CD4-positive, alpha-beta T cell (primary cell): ENCODE measurements at regions not wholly inside any gene's neighbourhood (a gene's known extent, or its start where the extent isn't known, plus 50 kb on each side); places are given as distances from the start of the nearest gene placed in this dataset.
"Not testable (repeated sequence)": the region's sequence is repeated elsewhere in the genome, so short reads cannot be mapped to it uniquely, and the experiment has no call there.

ENCODE experiments used
- ATAC-seq: fragments of 200-7000 bp; cut with Tn5 transposase; one replicate; pipeline ENCODE4 v1.10.0; 2022; ENCODE audit warnings: mild to moderate bottlenecking; ENCODE audit not compliant: poor library complexity
- CTCF ChIA-PET: fragments of 350-600 bp; sonication (Branson Sonifier 250); formaldehyde crosslinking; loops from one replicate; lab custom pipeline; 2021; ENCODE audit warnings: antibody characterized with exemption, inconsistent platforms; lab: Charles Lee
- POLR2A ChIA-PET: fragments of 350-600 bp; sonication (Branson Sonifier 250); formaldehyde crosslinking; loops from one replicate; lab custom pipeline; 2021; ENCODE audit warnings: antibody characterized with exemption, inconsistent platforms; lab: Charles Lee
- DNase-seq, 14 experiments: peaks; one replicate each; pipeline ENCODE4 v3.0.0-alpha.2; 2013 to 2020; ENCODE audit warnings: mixed read lengths in 2 of 14
- H3K27ac ChIP-seq, 2 donors: one replicate each; pipeline versions ENCODE4 v1.5.1 to v1.7.0; 2013; ENCODE audit warnings: low read length in 2 of 2, low read depth in 1 of 2, mild to moderate bottlenecking in 1 of 2
- H3K27me3 ChIP-seq, 2 experiments: 1 replicate in 1 of 2; 2 replicates in 1 of 2; pipeline versions ENCODE4 v1.6.1 to v1.7.0; 2013; ENCODE audit warnings: low read length in 2 of 2, control low read depth in 1 of 2, mild to moderate bottlenecking in 1 of 2, moderate library complexity in 1 of 2; ENCODE audit not compliant: insufficient read depth in 2 of 2, control insufficient read depth in 1 of 2
- H3K36me3 ChIP-seq: one replicate; pipeline ENCODE4 v1.6.1; 2013; ENCODE audit warnings: low read length, control low read depth; ENCODE audit not compliant: insufficient read depth
- H3K4me1 ChIP-seq: one replicate; pipeline ENCODE4 v1.6.1; 2013; ENCODE audit warnings: low read length, control low read depth; ENCODE audit not compliant: insufficient read depth
- H3K4me3 ChIP-seq: one replicate; pipeline ENCODE4 v1.5.1; 2013; ENCODE audit warnings: mild to moderate bottlenecking, low read length, moderate library complexity
- H3K9me3 ChIP-seq, 2 experiments: 1 replicate in 1 of 2; 2 replicates in 1 of 2; pipeline versions ENCODE4 v1.6.1 to v1.7.0; 2013; ENCODE audit warnings: low read length in 2 of 2, mild to moderate bottlenecking in 2 of 2, control low read depth in 1 of 2, moderate library complexity in 1 of 2; ENCODE audit not compliant: control insufficient read depth in 1 of 2, insufficient read depth in 1 of 2
- H3K27ac Mint-ChIP-seq: one replicate; pipeline ENCODE4 v1.8.0; 2020; ENCODE audit warnings: mixed read lengths
- H3K27me3 Mint-ChIP-seq: one replicate; pipeline ENCODE4 v1.8.0; 2021; ENCODE audit warnings: mixed read lengths
- H3K36me3 Mint-ChIP-seq: one replicate; pipeline ENCODE4 v1.8.0; 2021; ENCODE audit warnings: low read depth, mixed read lengths
- H3K4me1 Mint-ChIP-seq: one replicate; pipeline ENCODE4 v1.8.0; 2021; ENCODE audit warnings: low read depth, mixed read lengths
- H3K4me3 Mint-ChIP-seq: one replicate; pipeline ENCODE4 v1.8.0; 2020; ENCODE audit warnings: mild to moderate bottlenecking, mixed read lengths
- H3K9me3 Mint-ChIP-seq: one replicate; pipeline ENCODE4 v1.8.0; 2020; ENCODE audit warnings: mixed read lengths
- CTCF ChIP-seq: fragments of 200-600 bp; IDR thresholded peaks from one replicate; pipeline ENCODE4 v1.8.0; 2022; ENCODE audit warnings: antibody characterized with exemption, mild to moderate bottlenecking
- intact Hi-C, 2 experiments: fragments of 100-400 bp; cut with DNase I in 1 of 2; cut with micrococcal nuclease in 1 of 2; formaldehyde crosslinking; loops; one replicate each; pipeline versions ENCODE4 v1.15.1 to v1.9.0; 2023 to 2025; cut with DNase I, micrococcal nuclease

- no peaks in the 10 kb centered on the region for H3K36me3 ChIP-seq
- Mint-ChIP-seq H3K9me3 (no peaks in the 10 kb centered on the region), H3K4me3 (no peak overlapping the region), H3K27ac (no peak overlapping the region), H3K36me3 (no peaks in the 10 kb centered on the region), H3K27me3 (no peaks in the 10 kb centered on the region), H3K4me1 (no peaks in the 10 kb centered on the region)
- H3K27me3 ChIP-seq: no peaks in the 10 kb centered on the region
- H3K9me3 ChIP-seq: peaks cover 0 to 5% of the 10 kb centered on the region in 2 experiments
- CTCF ChIA-PET: no interaction called here
- H3K4me1 ChIP-seq: no peaks in the 10 kb centered on the region
- POLR2A ChIA-PET: no interaction called here
- no peak overlapping the region for H3K27ac ChIP-seq
- DNase-seq (no peak), ATAC-seq (no peak)
- H3K4me3 ChIP-seq: no peak overlapping the region
- intact Hi-C loops: no loop called here
- no peak for TF ChIP-seq CTCF
Observed at GRCh38 chr3:106355873-106356272, 487.1 kb upstream of the CBLB start.

- intact Hi-C loops: no loop called here
- no peaks in the 10 kb centered on the region for H3K4me1 Mint-ChIP-seq
- Histone ChIP-seq H3K9me3 (peaks cover 0 to 10% of the 10 kb centered on the region in 2 experiments), H3K27ac (no peak overlapping the region), H3K27me3 (no peaks in the 10 kb centered on the region), H3K4me1 (no peaks in the 10 kb centered on the region), H3K36me3 (no peaks in the 10 kb centered on the region), H3K4me3 (no peak overlapping the region)
- ChIA-PET POLR2A (no interaction called here), CTCF (no interaction called here)
- no peaks in the 10 kb centered on the region for H3K36me3 Mint-ChIP-seq
- DNase-seq: no peak
- H3K4me3 Mint-ChIP-seq: no peak overlapping the region
- no peak for ATAC-seq
- peaks cover 2% of the 10 kb centered on the region for H3K9me3 Mint-ChIP-seq
- no peak for TF ChIP-seq CTCF
- H3K27ac Mint-ChIP-seq: no peak overlapping the region
- H3K27me3 Mint-ChIP-seq: no peaks in the 10 kb centered on the region
Observed at GRCh38 chr3:106359692-106360091, 490.9 kb upstream of the CBLB start.

GRCh38 chr3:106360901-106361300 is 492.1 kb upstream of the CBLB start:
- H3K9me3 ChIP-seq, DNase-seq, H3K4me1 Mint-ChIP-seq, H3K27me3 Mint-ChIP-seq, intact Hi-C loops, H3K4me3 ChIP-seq, H3K4me1 ChIP-seq, H3K27me3 ChIP-seq, H3K36me3 ChIP-seq, H3K27ac Mint-ChIP-seq, ATAC-seq, CTCF ChIA-PET, H3K27ac ChIP-seq, H3K9me3 Mint-ChIP-seq, POLR2A ChIA-PET, H3K36me3 Mint-ChIP-seq, H3K4me3 Mint-ChIP-seq: not testable (repeated sequence)

- no peaks in the 10 kb centered on the region for H3K27me3 Mint-ChIP-seq
- CTCF ChIA-PET: interaction anchor here (2.3 kb wide), 1 partner anchor 17 kb away, joined by 4 read pairs; no protein-coding TSS in a partner anchor
- POLR2A ChIA-PET: no interaction called here
- H3K36me3 Mint-ChIP-seq: no peaks in the 10 kb centered on the region
- Histone ChIP-seq H3K4me3 (no peak overlapping the region), H3K9me3 (peaks cover 0 to 10% of the 10 kb centered on the region in 2 experiments), H3K36me3 (no peaks in the 10 kb centered on the region), H3K27me3 (no peaks in the 10 kb centered on the region), H3K4me1 (no peaks in the 10 kb centered on the region), H3K27ac (no peak overlapping the region)
- H3K4me3 Mint-ChIP-seq: no peak overlapping the region
- TF ChIP-seq CTCF: no peak
- DNase-seq: no peak
- ATAC-seq: no peak
- no peak overlapping the region for H3K27ac Mint-ChIP-seq
- intact Hi-C loops: no loop called here
- no peaks in the 10 kb centered on the region for H3K4me1 Mint-ChIP-seq
- H3K9me3 Mint-ChIP-seq: peaks cover 2% of the 10 kb centered on the region
Observed at GRCh38 chr3:106364477-106364876, 495.7 kb upstream of the CBLB start.
